Keratinocyte (primary cell): ENCODE measurements at regions not wholly inside any gene's neighbourhood (a gene's known extent, or its start where the extent isn't known, plus 50 kb on each side); places are given as distances from the start of the nearest gene placed in this dataset.

Experiments
- EZH2 ChIP-seq: IDR thresholded peaks from one replicate; pipeline ENCODE4 v1.6.1; 2012; ENCODE audit warnings: inconsistent platforms, mild to moderate bottlenecking, low read length, moderate library complexity
- TF ChIP-seq, protein P1 (sequence below), 3 experiments: IDR thresholded peaks in 1 of 3; conservative IDR thresholded peaks in 1 of 3; optimal IDR thresholded peaks in 1 of 3; 2 replicates in 2 of 3; 3 replicates in 1 of 3; pipeline versions ENCODE3 to v1.5.1; 2011; ENCODE audit warnings: low read length in 3 of 3, mild to moderate bottlenecking in 3 of 3, moderate library complexity in 2 of 3, control low read depth in 1 of 3, inconsistent platforms in 1 of 3; ENCODE audit not compliant: insufficient read depth in 2 of 3; ENCODE audit errors: extremely low read depth in 1 of 3

DNA sequence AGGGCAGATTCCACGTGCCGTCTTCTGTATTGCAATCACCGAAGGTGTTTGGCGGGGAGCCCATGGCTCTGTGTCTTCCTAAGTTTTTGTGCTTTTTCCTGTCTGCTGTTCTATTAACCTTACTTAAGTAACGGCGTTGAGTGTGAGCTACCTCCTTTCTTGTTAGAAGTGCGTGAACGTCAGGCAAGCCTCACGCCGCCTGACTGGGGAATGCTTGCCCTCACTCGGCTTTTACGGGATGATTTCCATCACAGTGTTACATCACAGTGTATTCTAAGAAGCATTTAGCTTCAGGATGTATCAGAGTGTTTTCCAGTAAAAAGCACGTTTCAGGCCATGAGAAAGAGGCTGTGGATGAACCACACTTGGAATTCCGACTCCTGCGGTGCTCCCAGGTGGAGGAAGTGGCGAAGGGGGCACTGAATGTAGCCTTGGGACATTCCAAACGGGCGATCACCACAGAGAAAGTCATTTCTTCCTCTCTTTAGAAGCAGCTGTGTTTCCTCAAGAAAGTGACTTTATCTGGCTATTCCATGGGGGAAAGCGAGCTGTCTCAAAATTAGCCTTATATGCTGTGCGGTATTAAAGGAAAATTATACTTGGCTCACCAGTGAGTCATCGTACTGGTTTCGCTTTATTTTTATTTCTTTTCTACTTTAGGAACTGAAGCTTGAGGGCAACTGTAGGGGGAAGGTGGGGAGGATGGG is 290.7 kb downstream of the KLF6 start:
- TF ChIP-seq, protein P1, sequence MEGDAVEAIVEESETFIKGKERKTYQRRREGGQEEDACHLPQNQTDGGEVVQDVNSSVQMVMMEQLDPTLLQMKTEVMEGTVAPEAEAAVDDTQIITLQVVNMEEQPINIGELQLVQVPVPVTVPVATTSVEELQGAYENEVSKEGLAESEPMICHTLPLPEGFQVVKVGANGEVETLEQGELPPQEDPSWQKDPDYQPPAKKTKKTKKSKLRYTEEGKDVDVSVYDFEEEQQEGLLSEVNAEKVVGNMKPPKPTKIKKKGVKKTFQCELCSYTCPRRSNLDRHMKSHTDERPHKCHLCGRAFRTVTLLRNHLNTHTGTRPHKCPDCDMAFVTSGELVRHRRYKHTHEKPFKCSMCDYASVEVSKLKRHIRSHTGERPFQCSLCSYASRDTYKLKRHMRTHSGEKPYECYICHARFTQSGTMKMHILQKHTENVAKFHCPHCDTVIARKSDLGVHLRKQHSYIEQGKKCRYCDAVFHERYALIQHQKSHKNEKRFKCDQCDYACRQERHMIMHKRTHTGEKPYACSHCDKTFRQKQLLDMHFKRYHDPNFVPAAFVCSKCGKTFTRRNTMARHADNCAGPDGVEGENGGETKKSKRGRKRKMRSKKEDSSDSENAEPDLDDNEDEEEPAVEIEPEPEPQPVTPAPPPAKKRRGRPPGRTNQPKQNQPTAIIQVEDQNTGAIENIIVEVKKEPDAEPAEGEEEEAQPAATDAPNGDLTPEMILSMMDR (optimal IDR thresholded peaks at IDR 0.05 in 1 of 3, IDR thresholded peaks at IDR 0.05 in 1 of 3, conservative IDR thresholded peaks at IDR 0.05 in 1 of 3; ENCODE audit: extremely low read depth in 1 of 3, insufficient read depth in 2 of 3, low read length in 3 of 3): no peak
- TF ChIP-seq EZH2: no peak
